NCI-H82 treated with DMSO at 0.1 percent for 48 hours (cell line): ENCODE measurements at regions not wholly inside any gene's neighbourhood (a gene's known extent, or its start where the extent isn't known, plus 50 kb on each side); places are given as distances from the start of the nearest gene placed in this dataset.

Source experiments
- DNase-seq: peaks from one replicate; lab custom pipeline; 2025; ENCODE audit not compliant: unreplicated experiment; lab: John Stamatoyannopoulos, UW

GRCh38 chr11:45556851-45557707 is 108.3 kb downstream of the CHST1 start:
- no peak for DNase-seq

GRCh38 chr11:45554230-45554967 is 111.0 kb downstream of the CHST1 start:
- no peak for DNase-seq

GRCh38 chr11:45553383-45553936 is 112.0 kb downstream of the CHST1 start:
- DNase-seq = no peak

GRCh38 chr11:45551191-45551713 is 114.2 kb downstream of the CHST1 start:
- DNase-seq = peak; percentile 31

GRCh38 chr11:45549257-45549656 is 116.2 kb downstream of the CHST1 start:
- DNase-seq = no peak

GRCh38 chr11:45546366-45546765 is 119.1 kb downstream of the CHST1 start:
- DNase-seq = no peak

- DNase-seq = no peak
Observed at GRCh38 chr11:45544826-45545225, 120.6 kb downstream of the CHST1 start.

GRCh38 chr11:45543808-45544422 is 121.5 kb downstream of the CHST1 start:
- no peak for DNase-seq

GRCh38 chr11:45543081-45543480 is 122.3 kb downstream of the CHST1 start:
- no peak for DNase-seq

- DNase-seq = no peak
Observed at GRCh38 chr11:45541693-45542434, 123.6 kb downstream of the CHST1 start.

- DNase-seq = no peak
Observed at GRCh38 chr11:45538939-45539338, 126.5 kb downstream of the CHST1 start.

GRCh38 chr11:45538363-45538762 is 127.1 kb downstream of the CHST1 start:
- DNase-seq = no peak

- no peak for DNase-seq
Observed at GRCh38 chr11:45537614-45538013, 127.8 kb downstream of the CHST1 start.

- no peak for DNase-seq
Observed at GRCh38 chr11:45535033-45535432, 130.4 kb downstream of the CHST1 start.

- no peak for DNase-seq
Observed at GRCh38 chr11:45534132-45534531, 131.3 kb downstream of the CHST1 start.

- DNase-seq = no peak
Observed at GRCh38 chr11:45532546-45532945, 132.9 kb downstream of the CHST1 start.

GRCh38 chr11:45530776-45531175 is 134.6 kb downstream of the CHST1 start:
- DNase-seq = no peak

GRCh38 chr11:45530111-45530510 is 135.3 kb downstream of the CHST1 start:
- DNase-seq = no peak

- DNase-seq = no peak
Observed at GRCh38 chr11:45528435-45528834, 137.0 kb downstream of the CHST1 start.

GRCh38 chr11:45527898-45528297 is 137.5 kb downstream of the CHST1 start:
- DNase-seq = no peak

GRCh38 chr11:45525393-45525792 is 140.0 kb downstream of the CHST1 start:
- DNase-seq = no peak
